Fibroblast of gingiva (primary cell): ENCODE measurements at regions not wholly inside any gene's neighbourhood (a gene's known extent, or its start where the extent isn't known, plus 50 kb on each side); places are given as distances from the start of the nearest gene placed in this dataset.
A peak's percentile ranks its signal among the peaks of the same experiment; 100 is the strongest.

ENCODE experiments used
- DNase-seq: peaks from one replicate; pipeline ENCODE4 v3.0.0-alpha.2; 2011; ENCODE audit warnings: low read depth

DNA sequence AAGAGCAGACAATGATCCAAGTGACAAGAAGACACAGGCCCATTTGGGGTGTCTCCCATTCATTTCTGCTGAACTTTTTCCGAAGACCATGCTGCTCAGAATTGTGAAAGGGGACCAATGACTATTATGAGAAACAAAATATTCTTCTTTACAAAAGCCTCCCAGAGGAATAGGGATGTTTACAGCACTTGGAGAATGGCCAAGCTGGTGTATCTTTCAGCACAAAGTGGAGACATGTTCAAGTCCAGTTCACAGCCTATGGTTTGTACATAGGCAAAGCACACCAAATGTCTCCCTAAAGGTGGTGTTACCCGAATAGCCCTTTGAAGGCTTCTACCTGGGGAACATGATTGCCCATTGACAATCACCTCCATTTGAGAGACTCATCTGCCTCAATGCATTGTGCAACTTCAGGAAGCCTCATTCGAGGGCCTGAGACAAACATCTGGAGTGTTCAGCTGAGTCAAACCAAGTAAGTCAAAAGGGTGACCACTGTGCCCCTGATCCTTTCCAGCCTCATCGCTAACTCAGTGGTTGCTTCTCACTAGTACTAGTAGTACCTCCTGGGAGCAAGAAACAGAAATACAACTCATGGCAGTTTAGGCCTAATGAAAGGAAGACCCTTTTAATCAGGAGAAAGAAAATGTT, 451.0 kb upstream of the MARCKS start:
- peak; percentile 70 for DNase-seq

DNA sequence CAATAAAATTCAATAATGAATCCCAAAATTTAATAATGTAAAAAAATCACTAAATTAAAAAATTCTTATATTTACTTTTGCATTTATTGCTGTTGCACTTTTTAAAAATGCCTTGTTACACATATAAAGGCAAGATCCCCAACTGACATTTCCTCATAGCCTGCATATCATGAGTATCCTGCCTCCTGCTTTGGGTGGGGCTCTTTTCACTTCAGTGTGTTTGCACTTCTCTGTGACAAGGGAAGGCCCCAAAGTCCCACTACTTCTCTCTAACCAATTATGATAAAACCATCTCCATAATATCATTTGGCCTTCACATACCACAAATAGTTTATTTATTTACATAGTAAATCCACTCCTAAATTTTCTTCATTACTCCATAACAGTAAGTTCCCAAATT, 446.1 kb upstream of the MARCKS start:
- peak; percentile 3 for DNase-seq

DNA sequence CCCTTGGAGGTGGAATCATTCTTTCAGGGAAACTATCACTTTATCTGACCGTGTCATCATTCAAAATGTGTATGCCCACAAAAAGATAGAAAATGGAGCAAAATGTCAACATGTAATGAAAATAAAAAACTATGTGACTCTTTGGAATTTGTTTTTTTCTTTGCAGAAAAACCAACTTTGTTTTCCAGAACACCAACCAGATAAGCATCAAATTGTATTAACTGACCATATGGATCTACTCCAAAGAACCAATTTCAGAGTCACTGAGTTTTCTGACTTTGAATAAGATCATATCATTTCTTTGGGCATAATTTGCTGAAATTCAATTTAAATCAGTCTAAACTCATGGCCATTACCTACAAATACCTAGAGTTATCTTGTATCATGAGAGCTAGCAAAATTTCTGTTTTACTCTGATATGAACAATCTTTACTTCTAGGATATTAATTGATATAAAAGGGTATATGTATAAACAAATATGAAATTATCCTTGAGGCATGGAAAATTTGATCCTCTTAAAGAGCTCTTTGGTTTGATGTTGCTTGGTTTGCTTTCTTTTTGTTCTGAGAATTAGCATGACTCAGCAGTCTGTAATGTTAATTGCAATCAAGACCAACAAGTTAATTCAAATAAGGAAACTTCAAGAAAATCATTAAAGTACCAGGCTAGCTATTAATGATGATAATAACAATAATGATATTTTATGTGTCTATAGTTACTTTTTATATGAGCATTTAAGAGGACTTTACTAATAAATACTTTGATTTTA, 444.4 kb upstream of the MARCKS start:
- DNase-seq = peak; percentile 3

DNA sequence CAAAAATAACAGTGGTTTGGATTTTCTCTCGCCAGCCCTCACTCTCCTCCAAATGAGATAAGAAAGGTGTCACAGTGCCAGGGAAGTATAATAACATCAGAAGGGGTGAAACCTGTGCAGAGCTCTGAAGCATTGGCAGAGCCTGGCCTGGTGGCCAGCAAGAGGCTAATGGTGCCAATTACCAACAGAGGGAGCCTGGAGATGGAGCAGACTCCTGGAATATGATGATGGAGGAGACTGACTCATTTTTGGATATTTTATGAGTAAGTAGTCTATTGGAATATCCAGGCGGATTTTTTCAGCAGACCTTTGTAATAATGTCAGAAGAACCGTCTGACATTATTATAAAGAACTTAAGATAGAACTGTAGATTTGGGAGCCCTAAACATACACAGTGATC, 442.6 kb upstream of the MARCKS start:
- DNase-seq = peak; percentile 72

DNA sequence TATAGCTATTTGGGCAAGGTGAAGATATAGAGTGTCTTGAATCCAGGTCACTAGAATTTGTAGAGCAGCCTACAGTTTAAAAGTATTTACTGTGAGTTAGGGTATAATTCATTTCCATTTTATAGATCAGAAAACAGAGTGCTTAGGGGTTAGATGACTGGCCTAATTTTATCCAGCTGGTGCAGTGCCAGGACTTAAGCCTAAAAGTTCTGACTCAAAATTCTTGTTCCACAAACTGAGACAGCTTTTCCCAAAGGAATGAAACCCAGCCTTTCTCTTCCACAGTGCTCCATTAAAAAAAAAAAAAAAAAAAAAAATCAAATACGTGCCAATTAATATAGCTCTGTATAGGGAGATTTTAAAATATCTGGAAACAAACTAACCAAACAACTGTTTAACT, 441.0 kb upstream of the MARCKS start:
- peak; percentile 6 for DNase-seq

DNA sequence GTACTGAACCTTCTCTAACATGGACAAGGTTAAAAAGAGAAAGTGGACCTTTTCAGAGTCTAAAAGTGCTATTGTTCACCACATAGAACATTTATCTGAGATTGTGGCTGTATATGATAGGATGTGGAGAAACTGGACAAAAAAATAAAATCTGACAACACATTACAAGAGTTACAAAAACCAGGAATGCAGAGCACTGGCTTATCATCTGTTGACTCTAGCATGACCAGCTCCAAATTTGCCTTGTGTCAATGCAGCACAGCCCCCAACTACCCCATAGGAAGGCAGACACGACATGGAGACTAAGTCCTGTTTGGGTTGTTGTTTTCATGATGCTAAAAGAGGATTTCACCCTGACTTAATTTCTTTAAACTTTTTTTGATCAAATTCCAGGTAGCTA, 436.9 kb upstream of the MARCKS start:
- no peak for DNase-seq

DNA sequence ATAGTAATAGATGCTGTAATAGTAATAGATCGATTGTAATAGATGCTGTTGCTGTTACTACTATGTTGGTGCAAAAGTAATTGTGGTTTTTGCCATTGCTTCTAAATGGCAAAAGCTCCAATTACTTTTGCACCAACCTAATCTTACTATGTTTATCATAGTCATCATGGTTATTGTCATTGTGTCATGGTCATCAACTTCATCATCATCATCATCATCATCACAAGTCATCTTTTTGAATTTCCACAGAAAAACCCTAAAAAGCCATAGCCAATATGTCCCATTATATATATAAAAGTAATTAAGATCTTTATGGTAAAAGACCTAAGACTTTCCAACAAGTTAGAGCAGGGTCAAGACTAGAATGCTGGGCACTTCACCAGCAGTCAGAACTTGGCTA, 435.1 kb upstream of the MARCKS start:
- DNase-seq = no peak

DNA sequence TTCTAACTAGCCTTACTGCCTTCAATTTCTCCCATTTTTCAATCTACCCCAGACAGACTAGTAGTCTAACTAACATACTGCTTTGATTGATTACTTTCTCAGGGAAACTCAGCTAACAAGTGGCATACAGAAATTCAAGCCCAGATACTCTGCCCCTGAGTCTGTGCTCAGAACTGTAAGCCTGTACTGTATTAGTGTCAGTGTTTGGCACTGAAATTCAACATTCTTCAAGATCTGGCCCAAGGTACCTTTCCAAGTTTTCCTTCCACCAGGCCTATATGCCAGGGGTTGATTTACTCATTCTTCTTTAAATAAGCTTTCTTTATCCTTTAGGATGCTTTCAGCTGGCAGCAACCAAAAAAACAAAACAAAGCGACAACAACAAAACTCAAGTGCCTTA, 433.2 kb upstream of the MARCKS start:
- no peak for DNase-seq

DNA sequence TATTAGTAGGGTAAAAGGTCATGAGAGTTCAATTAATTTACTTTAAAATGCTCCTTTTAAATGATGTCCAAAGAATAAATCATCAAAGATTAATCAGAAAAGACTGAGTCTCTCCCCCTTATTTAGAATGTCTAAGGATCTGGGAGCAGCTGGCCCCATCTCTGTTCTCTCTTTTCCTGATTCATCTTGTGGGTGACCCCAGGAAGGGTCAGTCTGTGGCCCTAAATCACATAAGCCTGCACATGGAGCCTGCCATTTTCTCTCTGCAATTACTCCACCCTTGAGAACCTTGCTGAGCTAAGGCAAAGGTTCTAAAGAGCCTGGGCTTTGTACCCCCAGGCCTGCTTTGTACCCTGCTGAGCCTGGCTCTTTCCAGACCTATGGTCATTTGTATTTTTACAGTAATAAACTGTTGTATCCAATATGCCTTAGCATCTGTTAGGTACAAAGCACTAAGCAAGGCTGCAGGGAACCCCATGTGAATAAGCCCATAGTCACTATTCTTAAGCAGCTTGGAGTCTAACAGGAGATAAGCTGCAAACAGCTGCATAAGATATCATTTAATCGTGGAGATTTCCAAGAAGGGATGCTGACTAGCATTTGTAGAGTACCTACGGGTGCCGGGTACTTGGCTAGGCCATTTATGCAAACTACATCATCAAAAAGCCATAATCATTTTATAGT, 431.0 kb upstream of the MARCKS start:
- DNase-seq = no peak

DNA sequence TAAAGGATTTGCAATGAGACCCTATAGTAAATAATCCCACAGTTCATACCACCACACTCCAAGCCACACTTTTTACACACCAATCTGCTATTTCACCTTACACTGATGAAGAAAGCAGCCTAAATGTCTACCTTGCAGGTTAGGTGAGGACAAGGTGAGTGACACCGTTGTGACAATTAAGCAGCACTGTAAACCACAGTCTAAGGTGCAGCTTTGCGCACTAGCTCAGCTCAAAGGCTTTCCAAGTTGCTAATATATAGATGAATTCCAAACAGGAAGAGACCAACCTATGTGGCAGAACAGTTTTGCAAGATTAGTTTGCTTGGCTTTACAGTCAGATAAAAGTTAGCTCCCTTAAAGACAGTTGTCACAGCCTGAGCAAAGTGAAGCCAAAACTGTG, 429.5 kb upstream of the MARCKS start:
- no peak for DNase-seq

DNA sequence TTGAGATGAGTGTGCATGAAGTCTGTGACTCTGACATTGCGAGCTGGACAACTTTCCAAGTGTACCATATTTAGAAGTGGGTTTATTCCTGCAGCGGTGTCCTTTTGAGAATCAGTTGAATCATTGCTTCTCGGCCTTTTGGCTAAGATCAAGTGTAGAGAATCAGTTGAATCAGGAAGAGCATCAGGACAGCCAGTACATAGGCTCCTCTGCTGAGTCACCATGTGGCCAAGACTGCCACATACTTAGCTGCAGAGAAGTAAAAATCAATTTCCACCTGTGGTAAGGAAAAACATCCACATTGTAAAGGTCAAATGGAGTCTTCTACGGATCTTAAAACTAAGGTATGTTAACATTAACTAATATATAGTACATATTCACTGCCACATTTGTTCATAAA, 428.4 kb upstream of the MARCKS start:
- no peak for DNase-seq

DNA sequence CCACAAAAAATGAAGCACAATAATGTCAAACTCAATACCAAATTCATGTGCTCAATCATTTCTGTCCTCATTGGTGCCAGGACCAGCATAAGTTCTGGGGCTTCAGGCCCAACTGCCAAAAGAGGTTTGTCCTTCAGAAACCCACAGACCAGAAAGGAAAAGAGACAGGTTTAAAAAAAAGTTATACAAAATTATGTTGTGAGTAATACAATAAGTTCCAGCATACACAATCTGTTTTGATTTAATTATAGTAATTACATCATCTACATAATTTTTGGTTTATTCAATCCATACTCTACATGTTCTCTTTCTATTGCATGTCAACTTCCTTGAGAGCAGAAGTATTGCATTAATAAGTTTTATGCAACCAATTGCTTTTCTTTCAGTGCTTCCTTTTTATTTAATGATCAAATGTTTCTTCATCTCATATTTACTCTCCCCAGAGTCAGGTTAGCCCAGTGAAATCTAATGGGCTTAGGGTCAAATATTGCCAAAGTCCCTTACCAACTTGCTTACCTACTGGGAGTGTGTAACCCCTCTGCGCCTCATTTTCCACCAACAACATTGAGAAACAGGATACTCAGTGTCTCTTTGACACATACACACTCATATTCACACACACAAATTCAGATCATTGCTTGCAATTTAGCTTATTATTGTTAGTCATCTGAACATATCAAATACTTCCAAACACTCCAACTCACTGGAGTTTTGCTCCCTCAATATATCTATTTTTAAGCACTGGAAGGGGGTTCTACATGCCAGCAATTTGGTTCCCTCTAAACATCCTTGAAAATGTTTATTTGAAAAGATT, 424.4 kb upstream of the MARCKS start:
- peak; percentile 68 for DNase-seq

DNA sequence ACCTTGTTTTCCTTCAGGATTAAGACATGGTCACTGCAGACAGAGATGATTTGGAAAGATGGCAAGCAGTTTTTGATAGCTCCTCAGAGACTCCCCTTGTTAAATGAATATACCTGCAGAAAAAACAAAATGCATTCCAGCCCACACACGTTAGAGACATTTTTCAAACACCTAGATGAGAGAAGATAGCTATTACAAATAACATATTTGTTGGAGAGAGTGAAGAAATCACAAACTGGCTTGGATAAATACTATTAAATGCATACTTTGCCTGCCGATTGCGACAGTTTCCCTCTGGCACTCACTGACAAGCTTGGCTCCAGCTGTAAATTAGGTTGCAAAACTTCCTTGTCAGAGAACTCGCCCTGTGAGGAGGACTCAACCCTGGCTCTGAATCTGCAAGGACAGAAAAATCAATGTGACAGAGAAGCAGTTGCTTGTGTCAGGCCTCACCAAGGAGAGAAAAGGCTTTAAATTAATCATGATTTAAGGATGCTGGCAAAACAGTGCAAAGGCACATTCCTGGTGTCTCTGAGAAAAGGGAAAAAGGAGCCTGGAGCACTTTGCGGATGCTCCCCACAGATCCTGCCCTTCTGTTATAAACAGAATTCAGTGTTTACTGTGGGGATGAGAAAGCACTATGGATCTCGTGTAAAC, 423.7 kb upstream of the MARCKS start:
- DNase-seq = peak; percentile 95

DNA sequence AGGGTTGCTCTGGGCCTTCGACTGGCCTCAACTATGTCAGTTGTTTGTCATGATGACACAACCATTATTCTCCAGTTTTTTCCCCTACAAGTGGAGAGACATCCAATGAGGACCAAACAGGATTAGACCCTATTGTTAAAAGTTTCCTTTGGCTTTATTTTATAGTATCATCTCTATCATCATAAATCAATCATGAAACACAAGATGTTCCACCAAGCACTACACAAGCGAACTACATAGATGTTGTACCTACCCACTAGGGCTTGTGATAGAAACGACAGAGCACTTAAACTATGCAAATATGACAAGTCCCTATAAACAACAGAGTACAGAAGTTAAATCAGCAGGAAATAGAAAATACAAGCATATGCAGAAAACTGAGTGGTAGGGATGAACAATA, 422.5 kb upstream of the MARCKS start:
- no peak for DNase-seq

DNA sequence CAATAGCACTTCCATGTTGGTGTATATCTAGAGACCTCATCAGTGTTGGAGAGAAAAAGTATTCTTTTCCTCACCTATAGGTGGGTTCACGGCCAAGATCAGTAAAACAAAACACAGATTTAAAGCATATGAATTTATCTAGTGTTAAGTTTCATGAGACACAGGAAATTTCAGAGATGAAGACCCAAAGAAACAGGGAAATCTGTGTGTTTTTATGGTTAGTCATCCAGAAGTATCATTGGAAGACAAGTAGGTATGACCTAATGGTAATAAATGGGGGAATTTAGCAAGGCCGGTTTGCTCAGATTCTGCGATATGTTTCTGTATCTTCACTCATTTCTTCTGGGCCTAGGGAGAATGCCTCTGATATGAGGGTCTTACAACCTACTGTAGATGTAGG, 419.6 kb upstream of the MARCKS start:
- no peak for DNase-seq

DNA sequence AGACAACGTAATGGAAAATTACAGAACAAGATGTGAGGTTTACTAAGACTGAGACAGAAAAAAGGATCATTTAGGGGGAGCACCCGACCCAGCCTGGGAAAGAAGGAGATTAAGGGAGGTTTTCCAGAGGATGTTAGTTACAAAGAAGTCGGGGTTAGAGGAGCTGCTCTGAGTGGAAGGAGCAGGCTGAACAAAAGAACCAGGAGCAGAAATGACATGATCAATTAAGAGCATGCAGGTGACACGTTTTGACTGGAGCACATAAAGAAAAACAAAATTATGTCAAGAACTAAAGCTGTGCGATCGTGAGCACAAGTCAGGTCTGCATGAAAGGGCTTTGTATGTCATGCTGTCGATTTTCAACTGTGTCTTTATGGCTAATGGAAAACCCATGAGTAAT, 417.3 kb upstream of the MARCKS start:
- no peak for DNase-seq

DNA sequence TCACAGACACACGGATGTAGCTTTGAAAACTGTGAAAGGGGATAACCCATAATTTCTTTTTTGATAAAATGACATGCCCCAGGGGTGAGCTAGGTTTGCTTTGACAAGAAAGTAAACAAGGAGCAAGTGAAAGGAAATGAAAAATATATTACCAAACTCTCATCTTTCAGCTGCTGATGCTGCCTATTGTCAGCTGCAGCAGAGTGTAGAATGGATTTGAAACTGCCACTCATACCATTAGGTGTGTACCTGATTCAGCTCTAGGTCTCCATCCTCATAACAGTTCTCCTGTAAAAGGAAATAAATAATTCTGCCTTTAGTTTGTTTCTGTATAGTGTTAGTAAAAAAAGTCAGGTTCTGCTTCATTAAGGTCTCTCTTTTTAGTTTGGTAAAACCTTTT, 415.1 kb upstream of the MARCKS start:
- DNase-seq = no peak

DNA sequence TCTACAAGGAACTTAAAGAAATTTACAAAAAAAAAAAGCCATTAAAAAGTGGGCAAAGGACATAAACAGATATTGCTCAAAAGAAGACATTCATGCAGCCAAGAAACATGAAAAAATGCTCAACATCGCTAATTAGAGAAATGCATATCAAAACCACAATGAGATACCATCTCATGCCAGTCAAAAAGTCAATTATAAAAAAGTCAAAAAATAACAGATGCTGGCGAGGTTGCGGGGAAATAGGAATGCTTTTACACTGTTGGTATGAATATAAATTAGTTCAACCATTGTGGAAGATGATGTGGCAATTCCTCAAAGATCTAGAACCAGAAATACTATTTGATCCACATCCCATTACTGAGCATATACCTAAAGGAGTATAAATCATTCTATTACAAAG, 411.9 kb upstream of the MARCKS start:
- DNase-seq = no peak

DNA sequence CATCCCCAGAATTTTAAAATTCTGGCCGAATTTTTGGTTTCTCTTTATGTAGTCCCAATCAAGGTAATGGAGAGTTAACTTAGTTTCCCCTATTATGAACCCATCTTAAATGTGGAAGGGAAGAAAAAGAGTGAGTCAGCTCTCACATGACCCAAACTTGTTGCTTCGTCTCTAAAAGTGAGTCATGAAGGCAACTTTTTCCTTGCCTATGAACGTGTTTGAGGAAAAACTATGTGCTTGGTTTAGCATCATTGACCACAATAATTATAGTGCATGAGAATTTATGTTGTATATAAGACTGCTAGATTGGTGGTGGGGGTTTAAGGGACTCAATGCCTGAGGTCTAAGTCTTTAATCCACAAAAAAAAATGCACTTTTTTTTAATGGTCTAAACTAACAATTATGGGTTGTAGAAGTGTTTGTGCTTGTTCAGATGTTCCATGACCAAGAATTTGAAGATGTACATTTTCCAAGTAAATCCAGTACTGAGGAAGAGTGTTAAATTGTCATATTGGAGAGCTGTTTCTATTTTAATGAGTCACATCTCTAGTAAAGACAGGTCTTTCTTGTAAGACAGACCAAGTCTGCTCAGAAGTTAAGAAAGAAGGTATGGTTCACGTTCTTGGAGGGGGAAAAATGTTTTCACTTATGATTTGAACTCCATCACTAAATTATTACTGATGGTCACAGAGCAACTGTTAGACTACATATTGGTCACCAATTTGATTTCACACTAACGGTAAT, 409.9 kb upstream of the MARCKS start:
- peak; percentile 79 for DNase-seq

DNA sequence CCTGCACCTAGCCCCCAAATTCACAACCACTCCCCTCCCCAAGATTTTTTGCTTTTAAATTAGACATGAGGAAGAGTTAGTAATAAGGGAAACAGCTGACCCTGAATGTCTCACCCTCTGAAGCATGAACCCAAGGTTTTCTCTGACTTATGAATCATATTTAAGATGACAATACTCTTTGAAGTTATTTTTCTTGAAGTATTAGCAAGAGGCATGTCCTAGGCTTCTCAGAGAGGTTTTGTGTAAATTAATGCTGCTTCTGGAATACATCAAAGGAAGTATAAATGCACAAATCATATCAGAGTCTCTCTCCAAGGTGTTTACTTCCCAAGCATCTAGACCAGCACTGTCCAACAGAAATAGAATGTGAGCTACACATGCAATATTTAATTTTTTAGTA, 408.1 kb upstream of the MARCKS start:
- no peak for DNase-seq

DNA sequence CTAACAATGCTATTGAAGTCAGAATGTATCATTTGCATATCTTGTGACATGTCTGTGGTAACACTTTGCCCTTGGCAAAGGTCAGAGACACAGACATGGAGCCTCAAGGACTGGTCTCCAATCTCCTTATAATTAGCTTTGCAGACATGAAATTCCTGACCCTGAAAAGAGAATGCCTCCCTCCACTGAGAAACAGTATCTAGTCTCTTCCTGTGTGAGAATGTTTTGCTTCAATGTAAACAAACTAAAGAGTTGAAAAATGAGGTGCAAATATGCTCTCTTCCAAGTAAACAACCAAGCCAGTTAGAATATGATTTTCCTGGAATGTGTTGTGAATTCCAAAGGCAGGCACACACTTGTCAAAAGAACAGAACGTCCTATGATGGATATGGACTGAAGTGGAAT, 407.1 kb upstream of the MARCKS start:
- DNase-seq = peak; percentile 84
